ENCODE measurements at regions not wholly inside any gene's neighbourhood (a gene's known extent, or its start where the extent isn't known, plus 50 kb on each side); places are given as distances from the start of the nearest gene placed in this dataset.
"Not testable (repeated sequence)": the region's sequence is repeated elsewhere in the genome, so short reads cannot be mapped to it uniquely, and the experiment has no call there.

DNA sequence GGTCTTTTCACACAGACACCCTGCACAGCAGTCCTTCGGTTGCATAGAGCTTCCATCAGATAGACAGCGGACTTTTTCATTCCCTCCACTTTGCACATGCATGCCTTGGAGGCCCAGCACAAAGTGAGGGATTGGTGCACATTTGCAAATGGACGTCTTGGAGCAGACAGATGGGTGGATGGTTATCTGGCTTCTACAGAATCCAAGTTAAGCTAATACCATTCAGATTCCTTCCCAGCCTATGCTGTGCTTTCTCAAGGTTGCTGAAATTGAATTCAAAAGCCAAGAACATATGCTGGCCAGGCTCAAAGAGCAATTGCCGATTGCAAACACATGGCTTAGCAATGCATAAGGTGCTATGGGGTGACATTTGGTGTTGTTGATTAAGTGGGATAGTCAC is 186.4 kb downstream of the VAPA start:
- Mint-ChIP-seq H3K27me3 (ENCODE audit: low read depth) (peaks cover 19% of the 10 kb centered on the region), H3K4me3 (no peak overlapping the region), H3K9me3 (peaks cover 7% of the 10 kb centered on the region), H3K27ac (no peak overlapping the region), H3K4me1 (peaks cover 11% of the 10 kb centered on the region), H3K36me3 (ENCODE audit: low read depth) (peaks cover 2% of the 10 kb centered on the region)
- no peak for TF ChIP-seq CTCF (IDR thresholded peaks at IDR 0.05; ENCODE audit: unreplicated experiment in 3 of 3)

- Mint-ChIP-seq H3K4me3 (no peak overlapping the region), H3K36me3 (ENCODE audit: low read depth) (peaks cover 4% of the 10 kb centered on the region), H3K9me3 (peaks cover 16% of the 10 kb centered on the region), H3K27ac (peak overlapping the region in 1 of 3 experiments; percentile 0), H3K4me1 (peaks cover 11% of the 10 kb centered on the region), H3K27me3 (ENCODE audit: low read depth) (peaks cover 15% of the 10 kb centered on the region)
- no peak for TF ChIP-seq CTCF (IDR thresholded peaks at IDR 0.05; ENCODE audit: unreplicated experiment in 3 of 3)
Observed at GRCh38 chr18:10100941-10101701, 187.3 kb downstream of the VAPA start.

- TF ChIP-seq CTCF (IDR thresholded peaks at IDR 0.05; ENCODE audit: unreplicated experiment in 3 of 3) = no peak
- no peak overlapping the region for H3K4me3 Mint-ChIP-seq
- H3K4me1 Mint-ChIP-seq = peaks cover 11% of the 10 kb centered on the region
- H3K9me3 Mint-ChIP-seq = peaks cover 16% of the 10 kb centered on the region
- H3K27ac Mint-ChIP-seq = peak overlapping the region in 1 of 3 experiments; percentile 0
- H3K27me3 Mint-ChIP-seq (ENCODE audit: low read depth) = peaks cover 15% of the 10 kb centered on the region
- H3K36me3 Mint-ChIP-seq (ENCODE audit: low read depth) = peaks cover 4% of the 10 kb centered on the region
Observed at GRCh38 chr18:10101729-10102128, 187.9 kb downstream of the VAPA start.

DNA sequence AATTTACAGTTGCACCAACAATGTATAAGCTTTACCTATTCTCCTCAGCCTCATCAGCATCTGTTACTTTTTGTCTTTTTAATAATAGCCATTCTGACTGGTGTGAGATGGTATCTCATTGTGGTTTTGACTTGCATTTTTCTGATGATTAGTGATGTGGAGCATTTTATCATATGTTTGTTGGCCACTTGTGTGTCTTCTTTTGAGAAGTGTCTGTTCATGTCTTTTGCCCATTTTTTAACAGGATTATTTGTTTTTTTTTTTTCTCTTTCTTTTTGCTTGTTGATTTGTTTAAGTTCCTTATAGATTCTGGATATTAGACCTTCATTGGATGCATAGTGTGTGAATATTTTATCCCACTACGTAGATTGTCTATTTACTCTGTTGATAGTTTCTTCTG is 191.3 kb downstream of the VAPA start:
- H3K4me3 Mint-ChIP-seq; H3K27ac Mint-ChIP-seq; H3K36me3 Mint-ChIP-seq (ENCODE audit: low read depth): not testable (repeated sequence)
- H3K9me3 Mint-ChIP-seq = peaks cover 19% of the 10 kb centered on the region
- H3K27me3 Mint-ChIP-seq (ENCODE audit: low read depth) = peaks cover 19% of the 10 kb centered on the region
- H3K4me1 Mint-ChIP-seq = peaks cover 11% of the 10 kb centered on the region

- Mint-ChIP-seq H3K36me3 (ENCODE audit: low read depth) (no peaks in the 10 kb centered on the region), H3K4me3 (no peak overlapping the region), H3K4me1 (peaks cover 24% of the 10 kb centered on the region), H3K27ac (peak overlapping the region in 1 of 3 experiments; percentile 7), H3K27me3 (ENCODE audit: low read depth) (peaks cover 4% of the 10 kb centered on the region), H3K9me3 (peaks cover 3% of the 10 kb centered on the region)
- no peak for TF ChIP-seq CTCF (IDR thresholded peaks at IDR 0.05; ENCODE audit: unreplicated experiment in 3 of 3)
Observed at GRCh38 chr18:10111191-10111590, 197.4 kb downstream of the VAPA start.

- TF ChIP-seq CTCF (IDR thresholded peaks at IDR 0.05; ENCODE audit: unreplicated experiment in 3 of 3) = no peak
- H3K27me3 Mint-ChIP-seq (ENCODE audit: low read depth) = peaks cover 4% of the 10 kb centered on the region
- peaks cover 24% of the 10 kb centered on the region for H3K4me1 Mint-ChIP-seq
- no peak overlapping the region for H3K27ac Mint-ChIP-seq
- H3K36me3 Mint-ChIP-seq (ENCODE audit: low read depth) = no peaks in the 10 kb centered on the region
- peaks cover 3% of the 10 kb centered on the region for H3K9me3 Mint-ChIP-seq
- no peak overlapping the region for H3K4me3 Mint-ChIP-seq
Observed at GRCh38 chr18:10111944-10112343, 198.1 kb downstream of the VAPA start.

All from nephron (organoid).